ENCODE measurements at regions not wholly inside any gene's neighbourhood (a gene's known extent, or its start where the extent isn't known, plus 50 kb on each side); places are given as distances from the start of the nearest gene placed in this dataset.

GRCh38 chr10:107244122-107244521, 79.6 kb upstream of the SORCS1 start:
- no peak for TF ChIP-seq CTCF (IDR thresholded peaks at IDR 0.05)
- DNase-seq (ENCODE audit: low spot score), result no peak
- no peak overlapping the region for H3K4me3 ChIP-seq

GRCh38 chr10:107238275-107238674, 73.8 kb upstream of the SORCS1 start:
- no peaks in the 10 kb centered on the region for H3K27me3 ChIP-seq (replicated peaks; ENCODE audit: insufficient read depth)
- TF ChIP-seq CTCF (IDR thresholded peaks at IDR 0.05), result no peak
- no peak overlapping the region for H3K27ac ChIP-seq
- no peak overlapping the region for H3K4me3 ChIP-seq
- DNase-seq (ENCODE audit: low spot score), result no peak
- H3K4me1 ChIP-seq (ENCODE audit: control insufficient read depth in 1 of 2, low read depth in 2 of 2), result no peaks in the 10 kb centered on the region
- H3K36me3 ChIP-seq, result no peaks in the 10 kb centered on the region
- H3K9me3 ChIP-seq, result no peaks in the 10 kb centered on the region
- ATAC-seq (ENCODE audit: insufficient number of reproducible peaks, low FRiP score, low read depth), result no peak

More at GRCh38 chr10:107244122-107244521, 79.6 kb upstream of the SORCS1 start:
- Histone ChIP-seq H3K9me3 (no peaks in the 10 kb centered on the region), H3K27me3 (replicated peaks; ENCODE audit: insufficient read depth) (no peaks in the 10 kb centered on the region), H3K27ac (no peak overlapping the region), H3K4me1 (ENCODE audit: control insufficient read depth in 1 of 2, low read depth in 2 of 2) (no peaks in the 10 kb centered on the region), H3K36me3 (no peaks in the 10 kb centered on the region)
- no peak for ATAC-seq (ENCODE audit: insufficient number of reproducible peaks, low FRiP score, low read depth)

GRCh38 chr10:107232013-107232412, 67.5 kb upstream of the SORCS1 start:
- H3K9me3 ChIP-seq, result no peaks in the 10 kb centered on the region
- DNase-seq (ENCODE audit: low spot score) (no peak), ATAC-seq (ENCODE audit: insufficient number of reproducible peaks, low FRiP score, low read depth) (no peak)
- no peaks in the 10 kb centered on the region for H3K4me1 ChIP-seq (ENCODE audit: control insufficient read depth in 1 of 2, low read depth in 2 of 2)
- no peak for TF ChIP-seq CTCF (IDR thresholded peaks at IDR 0.05)
- H3K27ac ChIP-seq, result no peak overlapping the region
- no peak overlapping the region for H3K4me3 ChIP-seq
- no peaks in the 10 kb centered on the region for H3K36me3 ChIP-seq
- no peaks in the 10 kb centered on the region for H3K27me3 ChIP-seq (replicated peaks; ENCODE audit: insufficient read depth)

- Histone ChIP-seq H3K4me1 (ENCODE audit: control insufficient read depth in 1 of 2, low read depth in 2 of 2) (no peaks in the 10 kb centered on the region), H3K36me3 (no peaks in the 10 kb centered on the region), H3K27ac (no peak overlapping the region), H3K27me3 (replicated peaks; ENCODE audit: insufficient read depth) (no peaks in the 10 kb centered on the region), H3K4me3 (no peak overlapping the region), H3K9me3 (no peaks in the 10 kb centered on the region)
- ATAC-seq (ENCODE audit: insufficient number of reproducible peaks, low FRiP score, low read depth) (no peak), DNase-seq (ENCODE audit: low spot score) (no peak)
- no peak for TF ChIP-seq CTCF (IDR thresholded peaks at IDR 0.05)
Observed at GRCh38 chr10:107230887-107231286, 66.4 kb upstream of the SORCS1 start.

GRCh38 chr10:107215681-107216080, 51.2 kb upstream of the SORCS1 start:
- no peaks in the 10 kb centered on the region for H3K9me3 ChIP-seq
- ATAC-seq (ENCODE audit: insufficient number of reproducible peaks, low FRiP score, low read depth), result no peak
- H3K27me3 ChIP-seq (replicated peaks; ENCODE audit: insufficient read depth), result no peaks in the 10 kb centered on the region
- no peak overlapping the region for H3K4me3 ChIP-seq
- no peaks in the 10 kb centered on the region for H3K36me3 ChIP-seq
- no peak for DNase-seq (ENCODE audit: low spot score)
- TF ChIP-seq CTCF (IDR thresholded peaks at IDR 0.05), result no peak
- no peaks in the 10 kb centered on the region for H3K4me1 ChIP-seq (ENCODE audit: control insufficient read depth in 1 of 2, low read depth in 2 of 2)
- H3K27ac ChIP-seq, result no peak overlapping the region
